ENCODE measurements at regions not wholly inside any gene's neighbourhood (a gene's known extent, or its start where the extent isn't known, plus 50 kb on each side); places are given as distances from the start of the nearest gene placed in this dataset.

DNA sequence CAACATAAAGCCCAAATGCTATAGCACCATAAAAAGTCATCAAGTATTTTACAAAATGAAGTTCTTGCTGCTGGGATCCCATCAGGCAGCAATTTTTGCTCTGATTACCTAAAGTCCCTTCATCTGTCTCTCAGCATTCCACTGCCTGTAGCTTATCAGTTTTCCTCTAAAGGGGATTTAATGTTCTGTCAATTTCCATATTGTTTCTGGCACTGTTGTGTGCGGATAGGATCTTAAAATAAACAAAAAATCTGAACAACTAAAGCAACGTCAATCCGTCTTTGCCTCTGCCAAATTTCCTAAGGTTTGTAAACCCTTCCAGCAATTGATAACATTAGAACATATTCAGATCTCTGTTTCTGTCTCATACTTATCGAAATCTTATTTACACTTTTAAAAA is 1126.3 kb upstream of the RAG2 start:
- no peak overlapping the region for H3K4me3 ChIP-seq (ENCODE audit: low read depth, low read length)
- DNase-seq (ENCODE audit: low read depth, low spot score): no peak
- TF ChIP-seq, protein P1, sequence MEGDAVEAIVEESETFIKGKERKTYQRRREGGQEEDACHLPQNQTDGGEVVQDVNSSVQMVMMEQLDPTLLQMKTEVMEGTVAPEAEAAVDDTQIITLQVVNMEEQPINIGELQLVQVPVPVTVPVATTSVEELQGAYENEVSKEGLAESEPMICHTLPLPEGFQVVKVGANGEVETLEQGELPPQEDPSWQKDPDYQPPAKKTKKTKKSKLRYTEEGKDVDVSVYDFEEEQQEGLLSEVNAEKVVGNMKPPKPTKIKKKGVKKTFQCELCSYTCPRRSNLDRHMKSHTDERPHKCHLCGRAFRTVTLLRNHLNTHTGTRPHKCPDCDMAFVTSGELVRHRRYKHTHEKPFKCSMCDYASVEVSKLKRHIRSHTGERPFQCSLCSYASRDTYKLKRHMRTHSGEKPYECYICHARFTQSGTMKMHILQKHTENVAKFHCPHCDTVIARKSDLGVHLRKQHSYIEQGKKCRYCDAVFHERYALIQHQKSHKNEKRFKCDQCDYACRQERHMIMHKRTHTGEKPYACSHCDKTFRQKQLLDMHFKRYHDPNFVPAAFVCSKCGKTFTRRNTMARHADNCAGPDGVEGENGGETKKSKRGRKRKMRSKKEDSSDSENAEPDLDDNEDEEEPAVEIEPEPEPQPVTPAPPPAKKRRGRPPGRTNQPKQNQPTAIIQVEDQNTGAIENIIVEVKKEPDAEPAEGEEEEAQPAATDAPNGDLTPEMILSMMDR (IDR thresholded peaks at IDR 0.05; ENCODE audit: low read depth, low read length): no peak
- in situ Hi-C loops (cut with HindIII; ENCODE audit: low sequenced_read_pairs): no loop called here

DNA sequence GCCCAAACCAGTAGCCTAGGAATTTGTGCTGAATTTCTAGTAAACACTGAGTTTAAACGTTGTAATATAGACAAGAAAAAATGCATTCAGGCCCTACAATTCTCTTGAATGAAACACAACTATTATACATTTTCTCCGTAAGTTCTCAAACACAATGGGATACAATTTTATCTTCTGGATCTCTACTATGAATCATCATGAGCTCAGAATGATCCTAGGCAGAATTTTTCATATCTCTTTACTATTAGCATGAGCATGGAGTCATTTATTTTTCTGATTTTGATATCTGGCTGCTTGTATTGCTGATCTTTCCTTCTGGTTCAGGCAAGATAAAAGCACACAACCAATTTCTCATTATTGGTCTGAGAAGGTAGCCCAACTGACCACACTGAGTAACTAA is 1123.4 kb upstream of the RAG2 start:
- TF ChIP-seq, protein P1 (IDR thresholded peaks at IDR 0.05; ENCODE audit: low read depth, low read length): no peak
- no peak overlapping the region for H3K4me3 ChIP-seq (ENCODE audit: low read depth, low read length)
- DNase-seq (ENCODE audit: low read depth, low spot score): no peak
- in situ Hi-C loops (cut with HindIII; ENCODE audit: low sequenced_read_pairs): no loop called here

DNA sequence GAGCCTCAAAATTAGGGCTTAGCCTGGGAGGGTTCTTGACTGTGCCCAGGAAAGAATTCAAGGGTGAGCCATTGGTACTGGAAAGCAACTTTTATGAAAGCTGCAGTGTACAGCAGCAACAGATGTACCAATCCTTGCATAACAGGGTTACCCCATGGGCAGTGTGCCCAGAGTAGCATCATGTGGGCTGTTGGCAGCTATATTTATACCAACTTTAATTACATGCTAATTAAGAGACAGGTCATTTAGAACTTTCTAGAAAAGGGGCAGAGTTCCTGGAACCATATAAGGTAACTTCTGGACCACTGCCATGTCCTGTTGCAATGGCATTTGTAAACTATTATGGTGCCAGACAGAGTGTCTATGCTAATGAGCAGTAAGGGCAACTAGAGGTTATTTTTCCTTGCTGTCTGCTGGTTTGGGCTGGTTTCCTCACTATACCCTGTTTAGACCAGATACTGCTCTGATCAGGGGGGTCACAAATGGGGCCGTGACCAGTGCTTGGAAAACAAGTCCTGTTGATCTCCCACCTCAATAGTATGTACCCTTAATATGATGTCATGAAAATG is 1120.5 kb upstream of the RAG2 start:
- no peak for DNase-seq (ENCODE audit: low read depth, low spot score)
- no peak overlapping the region for H3K4me3 ChIP-seq (ENCODE audit: low read depth, low read length)
- TF ChIP-seq, protein P1 (IDR thresholded peaks at IDR 0.05; ENCODE audit: low read depth, low read length): no peak
- in situ Hi-C loops (cut with HindIII; ENCODE audit: low sequenced_read_pairs): no loop called here

DNA sequence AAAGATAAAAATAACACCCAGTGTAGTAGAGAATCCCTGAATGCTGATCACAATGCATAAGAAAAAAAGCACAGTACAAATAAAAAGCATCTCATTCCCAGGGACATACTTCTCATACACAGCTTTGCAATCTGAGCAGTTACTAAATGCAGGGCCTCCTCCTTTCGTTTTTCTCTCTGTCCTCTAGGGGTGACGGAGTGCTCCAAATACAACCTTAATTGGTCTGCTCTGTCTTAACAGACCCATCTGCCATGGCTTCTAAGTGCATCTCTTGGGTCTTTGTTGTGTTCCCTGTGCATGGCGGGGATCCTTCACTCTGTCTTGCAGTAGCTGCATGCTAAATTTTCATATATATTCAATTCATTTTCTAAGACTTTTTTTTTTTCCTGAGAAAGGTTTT is 1114.2 kb upstream of the RAG2 start:
- H3K4me3 ChIP-seq (ENCODE audit: low read depth, low read length): no peak overlapping the region
- in situ Hi-C loops (cut with HindIII; ENCODE audit: low sequenced_read_pairs): no loop called here
- TF ChIP-seq, protein P1 (IDR thresholded peaks at IDR 0.05; ENCODE audit: low read depth, low read length): peak; percentile 50
- peak; percentile 25 for DNase-seq (ENCODE audit: low read depth, low spot score)

DNA sequence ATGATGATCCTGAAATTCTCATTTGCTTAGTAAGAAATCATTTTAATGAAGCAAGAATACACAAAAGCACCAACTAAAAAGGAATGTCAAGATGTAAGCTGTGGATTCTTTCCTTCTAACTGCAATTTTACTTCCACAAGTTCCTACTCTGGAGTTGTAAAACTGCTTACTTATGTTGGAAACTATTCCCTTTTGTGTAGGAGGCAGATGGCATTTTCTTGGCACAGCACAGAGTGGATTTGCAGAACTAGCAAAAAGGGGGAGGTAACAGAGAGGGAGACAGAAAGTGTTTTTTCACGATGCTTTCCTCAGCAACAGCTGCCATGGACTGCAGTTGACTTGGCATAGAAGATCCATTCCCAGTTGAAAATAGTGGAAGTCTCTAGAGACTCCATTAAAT is 1112.0 kb upstream of the RAG2 start:
- DNase-seq (ENCODE audit: low read depth, low spot score): peak; percentile 6
- TF ChIP-seq, protein P1 (IDR thresholded peaks at IDR 0.05; ENCODE audit: low read depth, low read length): no peak
- H3K4me3 ChIP-seq (ENCODE audit: low read depth, low read length): no peak overlapping the region
- in situ Hi-C loops (cut with HindIII; ENCODE audit: low sequenced_read_pairs): no loop called here

DNA sequence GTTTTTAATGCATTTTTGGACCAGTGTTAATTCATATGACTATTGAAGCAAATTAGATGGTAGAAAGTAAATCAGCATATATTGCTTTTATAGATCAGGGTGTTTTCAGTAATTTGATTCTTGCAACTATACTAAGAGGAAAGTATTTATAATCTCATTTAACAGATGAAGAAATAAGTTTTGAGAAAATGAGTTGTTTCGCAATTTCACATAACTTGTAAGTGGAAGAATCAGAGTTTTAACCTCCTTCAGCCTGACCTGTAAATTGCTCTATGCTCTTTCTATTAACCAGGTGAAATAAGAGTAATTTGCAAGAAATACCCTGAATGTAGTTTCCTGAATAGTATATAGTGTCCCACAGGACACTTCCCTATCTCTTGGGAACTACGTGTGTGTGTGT is 1106.8 kb upstream of the RAG2 start:
- TF ChIP-seq, protein P1 (IDR thresholded peaks at IDR 0.05; ENCODE audit: low read depth, low read length): no peak
- H3K4me3 ChIP-seq (ENCODE audit: low read depth, low read length): no peak overlapping the region
- no peak for DNase-seq (ENCODE audit: low read depth, low spot score)
- in situ Hi-C loops (cut with HindIII; ENCODE audit: low sequenced_read_pairs): no loop called here

DNA sequence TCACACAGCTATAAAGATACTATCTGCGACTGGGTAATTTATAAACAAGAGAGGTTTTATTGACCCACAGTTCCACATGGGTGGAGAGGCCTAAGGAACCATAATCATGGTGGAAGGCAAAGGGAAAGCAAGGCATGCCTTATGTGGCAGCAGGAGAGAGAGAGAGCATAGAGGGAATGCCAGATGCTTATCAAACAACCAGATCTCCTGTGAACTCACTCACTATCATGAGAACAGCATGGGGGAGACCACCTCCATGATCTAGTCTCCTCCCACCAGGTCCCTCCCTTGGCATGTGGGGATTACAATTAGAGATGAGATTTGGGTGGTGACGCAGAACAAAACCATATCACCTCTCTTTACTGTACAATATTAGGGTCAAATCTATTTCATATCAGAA is 1101.6 kb upstream of the RAG2 start:
- DNase-seq (ENCODE audit: low read depth, low spot score): no peak
- no peak overlapping the region for H3K4me3 ChIP-seq (ENCODE audit: low read depth, low read length)
- TF ChIP-seq, protein P1 (IDR thresholded peaks at IDR 0.05; ENCODE audit: low read depth, low read length): no peak
- in situ Hi-C loops (cut with HindIII; ENCODE audit: low sequenced_read_pairs): no loop called here
